ENCODE measurements at regions not wholly inside any gene's neighbourhood (a gene's known extent, or its start where the extent isn't known, plus 50 kb on each side); places are given as distances from the start of the nearest gene placed in this dataset.

DNA sequence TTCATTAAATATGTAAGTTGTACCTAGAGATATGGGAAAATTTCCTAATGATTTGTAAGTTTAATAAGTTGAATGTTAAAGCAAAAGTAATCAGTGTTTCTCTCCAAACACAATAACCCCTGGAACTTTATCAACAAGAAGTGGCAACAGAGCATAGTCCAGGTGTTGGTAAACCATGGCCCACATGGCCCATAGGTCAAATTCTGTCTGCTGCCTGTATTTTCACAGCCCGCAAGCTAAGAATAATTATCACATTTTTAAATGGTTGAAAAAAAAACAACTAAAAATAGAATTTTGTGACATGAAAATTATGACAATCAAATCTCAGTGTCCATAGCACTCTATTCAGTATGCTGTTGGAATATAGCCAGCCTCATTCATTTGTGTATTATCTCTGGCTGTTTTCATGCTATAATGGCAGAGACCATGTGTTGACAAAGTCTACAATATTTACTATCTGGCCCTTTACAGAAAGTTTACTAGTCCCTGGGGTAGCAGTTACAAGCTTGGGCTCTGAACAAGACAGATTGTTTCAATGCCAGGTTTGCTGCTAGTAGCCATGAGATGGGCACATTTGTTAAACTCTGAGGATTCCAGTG is 395.8 kb downstream of the GASK1B start:
- no peak for DNase-seq
- no peaks in the 10 kb centered on the region for H3K9me3 ChIP-seq
- H3K27ac ChIP-seq, result no peak overlapping the region
- H3K27me3 ChIP-seq, result no peaks in the 10 kb centered on the region
- intact Hi-C loops (cut with DNase I; ENCODE audit: low total_unique reads), result no loop called here
- no peak overlapping the region for H3K4me3 ChIP-seq
- H3K4me1 ChIP-seq, result no peaks in the 10 kb centered on the region
- no peaks in the 10 kb centered on the region for H3K36me3 ChIP-seq (ENCODE audit: low read depth, missing control alignments)
- 75 to 87% methylated on average over 1 of the region's 1 CpG for WGBS, 2 donors
- TF ChIP-seq, protein P1, sequence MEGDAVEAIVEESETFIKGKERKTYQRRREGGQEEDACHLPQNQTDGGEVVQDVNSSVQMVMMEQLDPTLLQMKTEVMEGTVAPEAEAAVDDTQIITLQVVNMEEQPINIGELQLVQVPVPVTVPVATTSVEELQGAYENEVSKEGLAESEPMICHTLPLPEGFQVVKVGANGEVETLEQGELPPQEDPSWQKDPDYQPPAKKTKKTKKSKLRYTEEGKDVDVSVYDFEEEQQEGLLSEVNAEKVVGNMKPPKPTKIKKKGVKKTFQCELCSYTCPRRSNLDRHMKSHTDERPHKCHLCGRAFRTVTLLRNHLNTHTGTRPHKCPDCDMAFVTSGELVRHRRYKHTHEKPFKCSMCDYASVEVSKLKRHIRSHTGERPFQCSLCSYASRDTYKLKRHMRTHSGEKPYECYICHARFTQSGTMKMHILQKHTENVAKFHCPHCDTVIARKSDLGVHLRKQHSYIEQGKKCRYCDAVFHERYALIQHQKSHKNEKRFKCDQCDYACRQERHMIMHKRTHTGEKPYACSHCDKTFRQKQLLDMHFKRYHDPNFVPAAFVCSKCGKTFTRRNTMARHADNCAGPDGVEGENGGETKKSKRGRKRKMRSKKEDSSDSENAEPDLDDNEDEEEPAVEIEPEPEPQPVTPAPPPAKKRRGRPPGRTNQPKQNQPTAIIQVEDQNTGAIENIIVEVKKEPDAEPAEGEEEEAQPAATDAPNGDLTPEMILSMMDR (IDR thresholded peaks at IDR 0.05), result no peak
- no peak for TF ChIP-seq POLR2A (IDR thresholded peaks at IDR 0.05)

DNA sequence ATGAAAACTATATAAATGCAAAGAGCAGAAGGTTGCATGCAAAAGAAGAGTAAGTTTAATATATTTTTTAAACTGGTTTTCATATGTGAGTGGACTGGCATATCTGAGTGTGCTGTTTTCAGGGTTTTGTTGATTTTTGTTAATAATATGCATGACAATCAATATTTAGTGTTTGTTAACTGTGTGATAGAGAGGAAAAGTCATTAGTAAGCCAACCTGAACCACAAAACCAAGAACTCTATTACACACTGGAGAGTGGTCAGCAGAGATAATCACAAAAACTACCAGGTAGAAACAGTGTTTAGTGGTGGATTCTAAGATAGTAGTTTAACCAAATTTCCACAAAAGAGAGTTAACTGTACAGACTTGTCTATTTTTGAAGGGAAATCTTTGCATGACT is 396.9 kb downstream of the GASK1B start:
- no peak overlapping the region for H3K4me3 ChIP-seq
- intact Hi-C loops (cut with DNase I; ENCODE audit: low total_unique reads), result no loop called here
- TF ChIP-seq, protein P1 (IDR thresholded peaks at IDR 0.05), result no peak
- TF ChIP-seq POLR2A (IDR thresholded peaks at IDR 0.05), result no peak
- no peak for DNase-seq
- no peak overlapping the region for H3K27ac ChIP-seq
- no peaks in the 10 kb centered on the region for H3K4me1 ChIP-seq
- no peaks in the 10 kb centered on the region for H3K36me3 ChIP-seq (ENCODE audit: low read depth, missing control alignments)
- no peaks in the 10 kb centered on the region for H3K27me3 ChIP-seq
- H3K9me3 ChIP-seq, result no peaks in the 10 kb centered on the region

DNA sequence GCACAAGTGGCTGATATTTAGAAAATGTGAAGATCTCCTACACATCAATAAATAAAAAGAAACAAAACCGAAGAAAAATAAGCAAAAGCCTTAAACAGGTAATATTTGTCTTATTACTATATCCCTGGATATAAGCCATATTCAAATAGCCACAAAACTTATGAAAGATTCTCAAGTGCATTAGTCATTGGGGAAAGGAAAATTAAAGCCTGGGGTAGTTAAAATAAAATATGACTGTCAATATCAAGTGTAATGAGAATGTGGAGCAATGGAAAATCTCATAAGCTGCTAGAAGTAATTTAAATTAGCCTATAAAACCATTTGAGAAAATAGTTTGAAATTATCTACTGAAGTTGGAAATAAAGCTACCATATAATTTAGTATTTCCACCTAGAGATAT is 399.9 kb downstream of the GASK1B start:
- Histone ChIP-seq H3K9me3 (no peaks in the 10 kb centered on the region), H3K4me1 (no peaks in the 10 kb centered on the region), H3K4me3 (no peak overlapping the region), H3K36me3 (ENCODE audit: low read depth, missing control alignments) (no peaks in the 10 kb centered on the region), H3K27me3 (no peaks in the 10 kb centered on the region), H3K27ac (no peak overlapping the region)
- WGBS, 2 donors, result 84 to 95% methylated on average over 1 of the region's 1 CpG
- no peak for DNase-seq
- intact Hi-C loops (cut with DNase I; ENCODE audit: low total_unique reads), result no loop called here
- no peak for TF ChIP-seq POLR2A (IDR thresholded peaks at IDR 0.05)
- TF ChIP-seq, protein P1 (IDR thresholded peaks at IDR 0.05), result no peak

DNA sequence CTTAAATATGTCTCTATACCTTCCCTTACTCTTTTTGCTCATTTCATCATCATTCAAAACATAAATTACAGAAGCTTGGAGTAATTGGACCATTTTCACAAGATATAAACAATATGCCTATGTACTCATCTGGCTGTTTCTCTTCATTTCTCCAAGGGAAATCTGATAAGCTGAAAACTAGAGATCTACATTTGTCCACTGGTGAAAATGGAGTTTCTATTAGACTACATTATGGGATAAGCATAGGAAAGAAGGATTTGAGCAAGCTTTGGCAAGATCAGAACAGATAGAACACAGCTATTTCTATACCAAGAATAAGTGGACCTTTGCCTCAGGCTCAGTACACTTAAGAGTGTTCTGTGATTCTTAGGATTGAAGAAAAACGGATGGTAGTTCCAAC is 404.4 kb downstream of the GASK1B start:
- no peak for DNase-seq
- TF ChIP-seq, protein P1 (IDR thresholded peaks at IDR 0.05), result no peak
- no peak for TF ChIP-seq POLR2A (IDR thresholded peaks at IDR 0.05)
- H3K9me3 ChIP-seq, result no peaks in the 10 kb centered on the region
- no peak overlapping the region for H3K27ac ChIP-seq
- intact Hi-C loops (cut with DNase I; ENCODE audit: low total_unique reads), result no loop called here
- H3K36me3 ChIP-seq (ENCODE audit: low read depth, missing control alignments), result no peaks in the 10 kb centered on the region
- no peak overlapping the region for H3K4me3 ChIP-seq
- H3K4me1 ChIP-seq, result no peaks in the 10 kb centered on the region
- H3K27me3 ChIP-seq, result no peaks in the 10 kb centered on the region
- WGBS, 2 donors, result 73 to 76% methylated on average over 1 of the region's 1 CpG

DNA sequence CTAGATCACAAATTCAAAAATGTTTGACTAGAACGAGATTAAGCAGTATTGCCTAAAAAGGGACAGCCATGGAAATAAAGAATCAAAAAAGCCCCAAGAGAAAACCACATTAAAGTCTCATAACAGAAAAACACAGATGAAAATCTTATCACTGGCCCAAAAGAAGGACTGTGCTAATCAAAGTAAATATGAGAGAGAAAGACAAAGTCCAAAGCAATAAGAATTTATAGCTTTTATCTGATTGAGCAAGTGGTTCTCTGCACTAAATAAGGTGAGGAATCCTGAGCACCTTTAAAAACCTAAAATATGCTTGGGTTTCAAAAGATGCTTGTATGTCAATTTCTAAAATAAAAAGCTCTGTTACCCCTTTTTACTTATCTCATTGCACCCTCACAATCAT is 409.3 kb downstream of the GASK1B start:
- H3K4me1 ChIP-seq, result no peaks in the 10 kb centered on the region
- no peaks in the 10 kb centered on the region for H3K36me3 ChIP-seq (ENCODE audit: low read depth, missing control alignments)
- H3K27me3 ChIP-seq, result no peaks in the 10 kb centered on the region
- no peaks in the 10 kb centered on the region for H3K9me3 ChIP-seq
- TF ChIP-seq, protein P1 (IDR thresholded peaks at IDR 0.05), result no peak
- no peak for TF ChIP-seq POLR2A (IDR thresholded peaks at IDR 0.05)
- no peak overlapping the region for H3K4me3 ChIP-seq
- H3K27ac ChIP-seq, result no peak overlapping the region
- 80 to 81% methylated on average over 1 of the region's 1 CpG for WGBS, 2 donors
- DNase-seq, result no peak
- intact Hi-C loops (cut with DNase I; ENCODE audit: low total_unique reads), result no loop called here

Measured in testis (tissue), 2 donors.